ENCODE measurements at regions not wholly inside any gene's neighbourhood (a gene's known extent, or its start where the extent isn't known, plus 50 kb on each side); places are given as distances from the start of the nearest gene placed in this dataset.
"Not testable (repeated sequence)": the region's sequence is repeated elsewhere in the genome, so short reads cannot be mapped to it uniquely, and the experiment has no call there.

DNA sequence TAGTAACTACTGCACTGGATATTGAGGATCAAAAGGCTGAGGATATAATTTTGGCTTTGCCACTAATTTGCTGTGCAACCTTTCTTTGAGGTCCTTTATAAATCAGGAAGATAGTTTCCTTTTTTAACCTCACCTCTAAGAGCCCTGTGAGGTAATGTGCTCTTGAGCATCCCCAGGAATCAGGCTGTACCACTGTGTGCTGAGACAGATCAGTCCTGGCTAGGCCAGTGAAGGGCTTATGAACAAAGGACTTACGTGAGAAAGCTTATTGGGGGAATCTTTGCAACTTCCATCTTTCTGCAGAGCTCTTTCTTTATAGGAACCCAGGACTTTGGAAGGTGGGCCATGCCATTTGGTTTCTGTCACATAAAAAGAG lies 188.9 kb downstream of the SIPA1L2 start:
- DNase-seq = no peak

DNA sequence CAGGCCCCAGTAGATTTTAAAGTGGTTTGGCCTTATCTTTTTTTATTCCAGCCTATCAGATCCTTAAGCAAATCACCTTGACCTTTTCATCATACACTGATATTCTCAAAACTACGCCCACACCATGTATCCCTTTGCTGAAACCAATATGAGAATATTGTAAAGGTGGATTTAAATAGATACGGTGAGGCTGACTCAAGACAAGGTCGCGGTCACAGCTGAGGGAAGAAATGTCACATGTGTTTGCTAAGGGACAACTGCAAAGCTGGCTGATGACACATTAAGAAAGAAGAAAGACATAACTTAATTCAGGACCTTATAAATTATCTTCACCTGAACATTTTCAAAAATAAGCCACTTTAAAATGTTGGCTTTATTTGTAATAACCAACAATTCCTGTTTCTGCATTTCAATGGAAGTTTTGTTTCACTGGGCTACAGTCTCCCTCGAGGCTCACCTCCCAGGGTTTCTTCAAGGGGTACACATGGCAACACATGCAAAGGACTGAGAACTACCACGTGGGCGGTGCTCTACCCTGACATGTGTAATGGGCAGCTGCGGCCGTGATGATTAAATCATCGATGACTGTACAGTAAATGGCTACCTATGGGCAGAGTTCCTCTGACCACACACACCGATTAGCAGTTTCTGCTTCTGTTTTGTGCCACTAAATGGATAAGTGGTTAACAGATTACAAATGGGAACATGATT lies 189.5 kb downstream of the SIPA1L2 start:
- no peak for DNase-seq

DNA sequence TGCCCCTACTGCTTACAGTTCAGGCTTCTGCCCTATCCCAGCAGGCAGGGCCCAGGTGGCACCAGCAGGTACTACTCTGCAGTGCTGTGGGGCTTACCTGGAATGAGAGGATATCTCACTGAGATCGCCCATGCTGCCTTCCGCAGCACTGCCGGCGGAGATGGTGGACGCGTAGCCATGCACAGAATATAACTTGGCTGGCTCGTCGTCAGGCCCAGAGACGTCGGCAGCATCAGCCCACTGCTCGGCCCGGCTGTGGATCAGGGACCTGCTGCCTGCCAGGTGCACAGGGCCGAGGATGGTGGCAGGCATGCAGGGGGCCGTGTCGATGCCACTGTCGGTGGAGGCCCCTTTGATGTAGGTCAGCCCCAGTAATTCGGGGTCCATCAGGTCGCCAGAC lies 190.9 kb downstream of the SIPA1L2 start:
- DNase-seq = no peak

DNA sequence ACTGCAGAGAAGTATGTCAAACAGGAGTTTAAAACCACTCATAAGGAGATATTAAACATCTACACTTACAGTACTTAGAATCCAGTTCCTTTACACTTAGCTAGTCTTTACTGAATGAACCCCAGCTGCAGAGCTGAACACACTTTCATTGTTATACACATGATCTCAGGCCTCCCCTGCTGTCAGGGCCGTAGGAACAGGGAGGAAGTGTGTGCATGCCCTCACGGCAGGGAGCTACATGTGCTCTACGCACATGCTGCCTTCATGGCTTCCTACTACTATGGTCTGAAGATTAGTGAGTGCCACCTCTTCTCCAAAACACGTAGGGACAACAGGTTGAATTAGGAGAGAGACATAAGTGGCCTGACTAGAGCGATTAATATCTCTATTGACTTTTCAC lies 191.5 kb downstream of the SIPA1L2 start:
- no peak for DNase-seq

GRCh38 chr1:232437510-232437909 lies 192.4 kb downstream of the SIPA1L2 start:
- DNase-seq = no peak

DNA sequence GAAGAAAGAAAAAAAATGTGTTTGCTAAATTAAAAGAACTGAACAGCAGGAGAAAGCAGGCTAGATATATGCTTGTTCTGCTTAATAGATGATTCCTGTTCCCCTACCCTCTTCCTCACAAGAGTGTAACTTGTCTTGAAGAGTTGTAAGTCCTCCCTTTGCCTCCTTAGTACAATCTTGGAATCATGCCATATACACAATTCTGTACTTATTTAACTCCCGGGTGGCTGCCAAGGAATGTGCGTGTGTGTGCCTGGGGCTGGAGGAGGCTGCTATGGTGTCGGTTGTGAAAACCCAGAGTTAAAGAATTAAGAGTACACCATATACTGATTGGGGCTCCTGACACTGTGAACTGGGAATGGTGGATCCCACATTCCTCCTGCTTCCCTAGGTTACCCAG lies 194.2 kb downstream of the SIPA1L2 start:
- DNase-seq = no peak

- no peak for DNase-seq
These were observed 197.6 kb downstream of the SIPA1L2 start for GRCh38 chr1:232432313-232432712.

GRCh38 chr1:232431748-232432147 lies 198.2 kb downstream of the SIPA1L2 start:
- no peak for DNase-seq

- DNase-seq = no peak
These were observed 198.6 kb downstream of the SIPA1L2 start for GRCh38 chr1:232431326-232431725.

DNA sequence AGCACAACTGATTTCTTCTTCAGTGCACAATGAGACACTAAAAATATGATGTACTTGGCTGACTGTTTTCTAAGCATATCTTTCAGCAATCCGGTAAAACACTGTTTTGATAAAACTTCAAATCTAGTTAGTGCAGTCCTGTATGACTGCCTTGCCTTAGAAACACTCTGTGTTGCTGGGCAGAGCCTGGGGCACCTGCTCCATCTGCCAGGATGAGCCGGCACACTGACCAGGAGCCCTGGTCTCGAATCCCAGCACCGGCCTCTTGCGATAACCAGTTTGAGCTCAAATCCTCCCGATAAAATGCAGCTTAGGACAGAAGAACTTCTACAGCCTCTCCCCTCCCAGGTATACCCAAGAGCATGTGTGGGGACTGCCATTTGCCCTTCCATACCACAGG lies 199.5 kb downstream of the SIPA1L2 start:
- DNase-seq = no peak

GRCh38 chr1:232428786-232429530 lies 201.0 kb downstream of the SIPA1L2 start:
- no peak for DNase-seq

- DNase-seq = no peak
These were observed 201.8 kb downstream of the SIPA1L2 start for GRCh38 chr1:232428036-232428645.

DNA sequence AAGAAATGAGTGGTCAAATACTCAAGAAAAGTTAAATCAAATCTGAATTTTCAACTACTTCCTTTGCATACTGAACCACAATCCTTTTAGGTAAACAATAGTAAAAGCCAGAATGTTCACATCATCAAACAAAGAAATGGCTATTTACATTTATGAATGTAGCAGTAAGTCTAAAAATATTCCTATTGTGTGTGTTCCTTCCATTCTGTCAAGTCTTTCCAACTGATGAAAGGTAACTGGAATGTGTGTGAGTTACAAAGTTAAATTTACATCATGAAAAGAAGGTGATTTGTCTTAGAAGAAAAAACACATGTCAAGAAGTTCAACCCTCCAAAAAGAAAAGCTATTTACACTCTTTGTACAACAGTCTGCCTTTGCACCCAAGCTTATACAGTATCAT lies 203.1 kb downstream of the SIPA1L2 start:
- DNase-seq = no peak

DNA sequence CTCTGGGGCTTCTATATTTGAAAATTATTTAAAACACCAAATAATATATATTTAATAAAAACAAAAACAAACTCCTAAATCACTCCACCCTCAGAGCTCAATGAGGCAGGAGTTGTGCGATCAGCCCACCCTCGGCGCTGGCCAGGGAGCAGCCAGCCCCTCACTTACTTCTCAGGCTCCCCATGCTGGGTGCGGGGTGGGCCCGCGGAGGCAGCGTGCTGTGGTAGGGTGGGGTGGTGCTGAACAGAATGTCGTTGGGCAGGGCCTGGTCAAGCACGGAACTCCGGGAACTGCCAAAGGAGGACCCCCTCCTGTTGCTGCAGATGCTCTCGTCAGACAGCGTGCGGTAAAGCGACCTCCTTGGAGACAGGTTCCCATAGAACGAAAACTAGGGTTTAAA lies 204.5 kb downstream of the SIPA1L2 start:
- no peak for DNase-seq

- no peak for DNase-seq
These were observed 206.3 kb downstream of the SIPA1L2 start for GRCh38 chr1:232423591-232423990.

GRCh38 chr1:232422898-232423297 lies 207.0 kb downstream of the SIPA1L2 start:
- no peak for DNase-seq

GRCh38 chr1:232422098-232422497 lies 207.8 kb downstream of the SIPA1L2 start:
- no peak for DNase-seq

DNA sequence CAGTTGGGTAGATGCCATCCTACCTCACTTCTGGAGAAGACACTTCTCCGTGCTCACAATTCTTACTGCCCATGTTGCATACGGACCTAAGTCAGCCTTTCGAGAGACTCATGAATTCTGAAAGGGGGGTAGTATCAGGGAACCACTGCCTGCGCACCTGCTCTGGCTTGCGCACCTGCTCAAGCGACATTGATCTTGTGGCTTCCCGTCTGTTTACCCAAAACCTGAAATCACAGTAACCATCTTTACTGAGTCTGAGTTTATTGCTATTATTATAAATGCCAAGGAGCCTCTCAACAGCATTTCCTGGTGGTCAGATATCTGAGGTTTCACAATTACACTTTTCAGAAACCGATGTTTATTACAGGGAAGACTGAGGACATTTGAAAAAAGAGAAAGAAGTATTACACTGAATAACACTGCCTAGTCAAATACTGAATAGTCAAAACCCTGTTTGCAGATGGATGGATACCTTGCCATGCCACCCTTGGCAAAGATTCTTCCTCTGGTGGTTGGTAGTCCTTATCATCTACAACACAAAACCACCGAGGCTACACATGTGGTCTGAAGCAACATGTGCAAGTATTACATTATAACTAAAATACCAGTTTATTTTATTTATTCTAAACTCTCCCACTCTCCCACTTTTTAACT lies 208.7 kb downstream of the SIPA1L2 start:
- no peak for DNase-seq

- DNase-seq = no peak
These were observed 212.2 kb downstream of the SIPA1L2 start for GRCh38 chr1:232417636-232418248.

DNA sequence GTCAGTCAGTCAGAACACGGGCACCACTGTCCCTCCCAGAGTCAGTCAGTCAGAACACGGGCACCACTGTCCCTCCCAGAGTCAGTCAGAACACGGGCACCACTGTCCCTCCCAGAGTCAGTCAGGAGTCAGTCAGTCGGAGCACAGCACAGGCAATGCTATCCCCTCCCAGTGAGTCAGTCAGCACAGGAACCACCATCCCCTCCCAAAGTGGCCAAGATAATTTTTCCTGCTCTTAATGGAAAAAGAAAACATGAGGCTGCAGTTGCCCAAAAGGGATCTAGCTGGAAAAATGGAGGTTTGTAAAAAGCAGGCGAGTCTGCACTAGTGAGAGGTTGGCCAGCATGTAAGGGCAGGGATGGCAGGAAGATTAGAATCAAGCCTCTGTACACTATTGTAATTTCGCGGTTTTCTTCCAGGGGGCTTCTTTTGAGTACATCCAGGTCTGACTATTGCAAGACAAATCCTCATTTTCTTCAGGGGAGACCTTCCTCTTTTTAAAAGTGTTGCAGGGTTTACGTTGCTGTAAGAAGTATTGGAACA lies 213.8 kb downstream of the SIPA1L2 start:
- no peak for DNase-seq

DNA sequence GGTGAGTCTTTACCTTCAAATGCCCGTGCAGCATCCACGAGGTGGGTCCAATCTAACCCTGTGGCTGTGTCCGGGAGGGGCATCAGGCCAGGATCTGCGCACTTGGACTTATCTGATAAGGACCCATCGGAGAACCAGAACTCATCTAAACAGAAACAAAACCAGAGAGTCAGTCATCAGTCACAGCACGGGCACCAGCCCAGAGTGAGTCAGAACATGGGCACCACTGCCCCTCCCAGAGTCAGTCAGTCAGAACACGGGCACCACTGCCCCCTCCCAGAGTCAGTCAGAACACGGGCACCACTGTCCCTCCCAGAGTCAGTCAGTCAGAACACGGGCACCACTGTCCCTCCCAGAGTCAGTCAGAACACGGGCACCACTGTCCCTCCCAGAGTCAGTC lies 214.5 kb downstream of the SIPA1L2 start:
- DNase-seq = not testable (repeated sequence)

DNA sequence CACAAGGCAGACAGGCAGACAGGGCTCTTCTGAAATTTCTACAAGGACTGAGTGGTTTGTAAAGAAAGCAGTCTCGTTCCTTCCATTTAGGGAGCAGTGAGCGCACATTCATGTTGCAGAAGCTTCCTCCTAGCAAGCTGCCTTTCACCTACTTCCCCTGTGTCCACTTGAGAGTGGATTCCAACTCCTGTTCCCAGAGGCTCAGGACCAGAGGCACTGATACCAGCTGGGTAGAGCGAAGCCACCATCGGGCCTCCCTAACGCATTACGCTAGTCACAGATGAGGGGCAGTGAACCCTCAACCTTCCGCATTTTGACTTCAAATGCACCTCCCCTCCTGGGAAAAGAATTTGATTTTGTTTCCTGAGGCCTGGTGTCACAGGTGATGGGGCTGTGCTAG lies 215.8 kb downstream of the SIPA1L2 start:
- no peak for DNase-seq

GRCh38 chr1:232413674-232414073 lies 216.3 kb downstream of the SIPA1L2 start:
- DNase-seq = no peak
